GM12872 (cell line): ENCODE measurements at regions not wholly inside any gene's neighbourhood (a gene's known extent, or its start where the extent isn't known, plus 50 kb on each side); places are given as distances from the start of the nearest gene placed in this dataset.
A peak's percentile ranks its signal among the peaks of the same experiment; 100 is the strongest.

Experiments
- TF ChIP-seq, protein P1 (sequence below): IDR thresholded peaks from 3 replicates; pipeline ENCODE4 v1.5.1; 2011; ENCODE audit warnings: low read depth, mild to moderate bottlenecking, low read length, moderate library complexity; ENCODE audit not compliant: insufficient read depth

DNA sequence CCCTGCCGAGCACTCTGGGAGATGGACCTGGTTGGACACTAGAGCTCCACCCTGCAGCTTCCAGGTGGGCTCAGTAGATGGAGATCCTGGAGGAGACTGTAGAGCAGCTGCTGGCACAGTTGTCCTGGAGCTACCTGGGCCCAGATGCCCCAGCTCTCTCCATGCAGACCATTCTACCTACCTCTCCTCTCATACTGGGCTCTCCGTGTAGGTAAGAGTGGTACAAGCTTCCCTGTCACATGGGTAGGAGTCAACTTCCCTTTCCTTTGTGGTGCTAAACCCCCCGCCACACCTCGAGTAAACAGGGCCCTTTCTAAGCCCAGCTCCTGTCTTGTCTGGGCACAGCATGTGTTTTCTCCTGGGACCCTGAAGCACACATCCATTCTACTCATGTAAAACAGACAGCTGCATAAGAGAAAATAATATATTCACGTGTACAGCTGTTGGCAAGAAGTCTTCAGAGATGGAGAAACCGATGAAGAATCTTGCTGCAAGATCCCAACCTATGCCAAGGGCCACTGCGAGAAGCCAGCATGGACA is 108.1 kb upstream of the DUSP22 start:
- TF ChIP-seq, protein P1, sequence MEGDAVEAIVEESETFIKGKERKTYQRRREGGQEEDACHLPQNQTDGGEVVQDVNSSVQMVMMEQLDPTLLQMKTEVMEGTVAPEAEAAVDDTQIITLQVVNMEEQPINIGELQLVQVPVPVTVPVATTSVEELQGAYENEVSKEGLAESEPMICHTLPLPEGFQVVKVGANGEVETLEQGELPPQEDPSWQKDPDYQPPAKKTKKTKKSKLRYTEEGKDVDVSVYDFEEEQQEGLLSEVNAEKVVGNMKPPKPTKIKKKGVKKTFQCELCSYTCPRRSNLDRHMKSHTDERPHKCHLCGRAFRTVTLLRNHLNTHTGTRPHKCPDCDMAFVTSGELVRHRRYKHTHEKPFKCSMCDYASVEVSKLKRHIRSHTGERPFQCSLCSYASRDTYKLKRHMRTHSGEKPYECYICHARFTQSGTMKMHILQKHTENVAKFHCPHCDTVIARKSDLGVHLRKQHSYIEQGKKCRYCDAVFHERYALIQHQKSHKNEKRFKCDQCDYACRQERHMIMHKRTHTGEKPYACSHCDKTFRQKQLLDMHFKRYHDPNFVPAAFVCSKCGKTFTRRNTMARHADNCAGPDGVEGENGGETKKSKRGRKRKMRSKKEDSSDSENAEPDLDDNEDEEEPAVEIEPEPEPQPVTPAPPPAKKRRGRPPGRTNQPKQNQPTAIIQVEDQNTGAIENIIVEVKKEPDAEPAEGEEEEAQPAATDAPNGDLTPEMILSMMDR, result no peak

DNA sequence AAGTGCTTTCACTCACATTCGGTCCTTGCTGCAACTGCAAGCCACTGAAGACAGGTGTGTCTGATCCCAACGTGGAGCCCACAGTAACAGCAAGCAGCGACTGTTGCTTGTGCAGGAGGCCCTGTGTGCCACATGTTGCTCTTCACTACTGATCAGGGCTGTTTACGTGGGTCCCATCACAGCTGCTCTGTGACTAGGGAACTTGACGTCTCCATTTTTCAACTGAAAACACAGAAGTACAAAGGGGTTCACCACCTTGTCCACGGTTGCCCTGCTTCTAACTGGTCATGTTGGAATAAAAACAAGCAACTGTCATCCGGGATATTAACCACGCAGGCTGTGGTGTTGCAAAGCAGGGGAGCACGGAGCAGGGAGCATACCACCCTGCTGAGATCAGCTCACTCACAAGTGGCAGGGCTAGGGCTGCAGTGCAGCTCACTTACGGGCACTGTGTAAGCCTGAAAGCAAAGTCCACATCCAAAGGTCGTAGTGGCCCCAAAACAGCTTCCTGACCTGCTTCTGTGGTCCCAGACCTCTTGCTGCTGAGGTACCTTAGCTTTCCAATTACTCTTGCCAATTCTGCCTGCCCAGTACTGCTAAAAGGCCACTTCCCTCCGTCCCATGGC is 105.8 kb upstream of the DUSP22 start:
- TF ChIP-seq, protein P1, result no peak

DNA sequence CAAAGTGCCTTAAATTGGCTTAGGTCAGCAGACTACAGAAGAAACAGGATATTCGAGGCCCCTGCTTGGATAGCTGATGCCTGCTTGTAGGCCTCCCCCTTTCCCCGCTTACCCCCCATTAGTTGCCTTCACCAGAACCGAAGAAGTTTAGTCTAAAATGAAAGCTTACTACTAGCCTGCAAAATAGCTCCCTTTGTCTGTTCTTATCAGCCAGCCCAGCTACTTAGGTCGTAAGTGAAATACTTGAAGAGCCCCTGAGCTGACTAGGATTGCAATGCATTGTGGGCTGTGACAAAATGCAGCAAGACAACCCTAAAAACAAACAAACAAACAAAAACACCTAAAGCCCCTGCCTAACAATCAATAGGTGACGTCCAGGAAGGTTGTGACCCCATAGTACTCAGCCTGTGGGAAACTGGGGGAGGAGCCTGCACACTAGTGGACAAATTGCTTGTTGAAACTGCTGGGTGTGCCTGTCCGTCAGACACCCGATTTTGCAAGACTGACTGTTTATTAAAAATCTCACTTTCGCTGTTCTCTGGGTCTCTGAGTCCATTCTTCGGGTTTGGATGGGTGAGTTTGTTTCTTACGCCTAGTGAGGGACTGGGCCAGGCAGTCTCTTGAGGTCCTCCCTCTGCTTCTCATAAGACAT is 105.0 kb upstream of the DUSP22 start:
- TF ChIP-seq, protein P1, result no peak

DNA sequence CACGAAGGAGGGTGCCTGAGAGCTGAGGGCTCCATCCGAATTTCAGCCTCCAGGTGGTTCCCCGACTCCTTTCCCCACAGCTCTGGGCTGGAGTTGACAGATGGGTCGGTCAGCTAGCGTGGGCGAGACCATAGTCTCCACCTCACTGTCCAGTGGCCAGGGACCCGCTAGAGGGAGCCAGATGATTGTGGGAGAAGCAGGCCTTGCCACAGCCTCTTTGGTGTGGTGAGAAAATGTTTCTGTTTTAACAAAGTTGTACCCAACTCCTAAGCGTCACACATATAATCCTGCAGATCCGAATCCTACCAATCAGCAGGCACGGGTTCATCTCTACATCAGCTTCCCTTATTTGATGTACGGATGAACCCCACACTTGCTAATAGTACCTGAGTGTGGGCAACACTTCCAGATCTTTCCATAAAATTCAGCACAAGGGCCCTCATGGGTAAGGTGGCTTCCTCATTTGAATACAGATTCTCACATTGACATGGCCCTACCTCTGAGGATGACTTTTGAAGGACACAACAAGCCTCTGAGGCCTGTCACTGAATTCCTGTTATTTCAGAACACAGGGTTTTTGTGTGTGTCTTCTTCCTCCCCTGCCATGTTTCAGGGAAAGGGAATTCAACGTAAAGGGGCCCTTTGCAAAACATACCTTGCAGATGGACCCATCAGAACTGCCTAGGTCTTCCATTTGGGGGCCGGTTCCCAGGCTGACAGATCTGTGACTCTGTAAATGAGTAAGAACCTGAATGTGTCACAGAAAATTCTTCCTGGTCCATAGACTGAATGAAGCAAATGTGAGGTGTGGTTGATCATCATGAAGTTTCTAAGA is 103.2 kb upstream of the DUSP22 start:
- TF ChIP-seq, protein P1, result peak; percentile 97

GRCh38 chr6:189676-190075 is 102.6 kb upstream of the DUSP22 start:
- TF ChIP-seq, protein P1, result no peak

DNA sequence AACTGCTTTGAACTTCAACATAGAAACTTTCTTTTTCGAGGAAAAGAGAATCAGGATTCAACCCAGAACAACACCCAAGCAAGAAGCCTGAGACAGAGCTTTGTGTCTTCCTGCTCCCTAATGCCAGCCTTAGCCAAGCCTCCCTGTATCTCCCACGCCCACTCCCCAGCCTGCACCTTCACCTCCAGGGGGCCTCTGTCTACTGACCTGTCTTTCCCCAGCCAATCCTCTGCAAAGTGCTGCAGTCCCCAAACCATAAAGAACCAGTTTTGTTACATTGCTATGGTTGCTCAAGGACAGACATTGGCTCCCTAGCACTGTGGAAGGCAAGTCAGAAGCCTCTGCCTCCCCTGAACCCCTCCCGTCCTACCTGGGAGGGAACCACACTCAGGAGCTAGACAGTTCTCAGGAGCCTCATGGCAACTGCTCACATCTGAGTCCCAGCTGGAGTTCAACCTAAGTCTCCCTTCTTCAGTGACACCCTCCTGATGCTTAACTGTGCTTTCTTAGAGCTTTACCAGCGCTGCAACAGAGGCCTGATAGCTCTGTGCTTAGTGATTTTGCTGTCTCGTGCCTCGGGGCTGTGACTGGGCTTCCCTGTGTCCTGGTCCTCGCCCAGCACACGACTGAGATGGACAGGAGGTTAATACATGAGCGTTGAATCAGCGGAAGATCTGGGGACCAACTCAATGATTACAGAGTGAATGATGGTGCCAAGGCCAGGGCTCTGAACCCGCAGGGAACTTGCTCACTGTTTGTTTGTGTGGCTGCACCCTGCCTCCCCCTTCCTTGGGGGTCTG is 101.5 kb upstream of the DUSP22 start:
- TF ChIP-seq, protein P1, result peak; percentile 58
